GM12872 (cell line): ENCODE measurements at regions not wholly inside any gene's neighbourhood (a gene's known extent, or its start where the extent isn't known, plus 50 kb on each side); places are given as distances from the start of the nearest gene placed in this dataset.

Source experiments
- CTCF ChIP-seq: IDR thresholded peaks from 3 replicates; pipeline ENCODE4 v1.5.1; 2011; ENCODE audit warnings: low read depth, mild to moderate bottlenecking, low read length, moderate library complexity; ENCODE audit not compliant: insufficient read depth

DNA sequence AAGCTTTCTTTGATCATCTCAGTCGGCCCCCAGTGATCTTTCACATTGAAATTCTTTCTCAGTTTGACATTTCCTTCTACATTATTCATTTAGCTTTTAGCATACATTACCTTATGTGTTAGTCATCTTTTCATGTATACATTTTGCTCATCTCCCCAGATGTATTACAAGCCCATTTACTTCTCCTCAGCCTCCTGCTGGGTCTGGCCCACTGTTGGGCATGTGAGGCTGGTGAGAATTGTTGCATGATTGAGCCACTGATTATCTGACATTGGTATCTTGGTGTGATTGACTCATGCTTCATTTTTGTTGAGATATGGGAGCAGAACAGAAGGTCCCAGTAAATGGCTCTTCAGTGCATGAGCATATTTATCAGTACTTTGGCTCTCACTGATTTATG lies 300.1 kb upstream of the DDX18 start:
- TF ChIP-seq CTCF = no peak

DNA sequence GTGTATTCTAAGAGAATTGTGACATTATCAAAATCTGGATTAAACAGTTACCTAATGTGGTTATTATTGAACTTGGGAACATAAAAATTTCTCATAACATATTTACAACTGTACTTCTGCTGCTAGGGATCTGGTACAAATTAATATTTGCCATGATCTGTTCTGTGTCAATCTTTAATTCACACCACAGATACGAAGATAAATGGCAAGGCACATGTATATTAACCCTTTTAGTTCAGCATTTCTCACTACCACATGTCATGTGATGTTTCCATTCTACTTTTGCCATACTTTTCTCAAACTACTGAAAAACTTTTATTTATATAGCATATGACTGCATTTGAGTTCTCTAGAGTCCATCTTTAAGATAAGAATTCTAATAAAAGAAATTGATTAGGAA lies 295.3 kb upstream of the DDX18 start:
- TF ChIP-seq CTCF = no peak

DNA sequence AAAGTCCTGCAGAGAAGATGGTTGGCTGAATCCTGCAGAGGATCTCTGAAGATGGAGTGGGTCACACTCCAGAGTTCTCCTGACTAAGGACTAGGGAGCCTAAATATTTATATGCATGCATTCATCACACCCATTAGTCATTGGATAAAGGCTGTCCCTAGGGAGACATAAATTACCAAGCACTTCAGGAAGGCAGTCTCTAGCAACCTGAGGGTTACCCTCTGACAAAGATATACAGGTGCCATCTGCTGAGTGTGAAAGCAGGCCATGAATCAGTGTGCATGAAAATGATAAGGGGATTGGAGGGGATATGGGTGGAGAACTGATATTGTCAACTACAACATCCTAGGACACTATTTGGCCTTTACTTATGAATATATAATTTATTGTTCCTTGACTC lies 294.8 kb upstream of the DDX18 start:
- TF ChIP-seq CTCF = no peak

GRCh38 chr2:117523267-117523666 lies 291.2 kb upstream of the DDX18 start:
- TF ChIP-seq CTCF = no peak

DNA sequence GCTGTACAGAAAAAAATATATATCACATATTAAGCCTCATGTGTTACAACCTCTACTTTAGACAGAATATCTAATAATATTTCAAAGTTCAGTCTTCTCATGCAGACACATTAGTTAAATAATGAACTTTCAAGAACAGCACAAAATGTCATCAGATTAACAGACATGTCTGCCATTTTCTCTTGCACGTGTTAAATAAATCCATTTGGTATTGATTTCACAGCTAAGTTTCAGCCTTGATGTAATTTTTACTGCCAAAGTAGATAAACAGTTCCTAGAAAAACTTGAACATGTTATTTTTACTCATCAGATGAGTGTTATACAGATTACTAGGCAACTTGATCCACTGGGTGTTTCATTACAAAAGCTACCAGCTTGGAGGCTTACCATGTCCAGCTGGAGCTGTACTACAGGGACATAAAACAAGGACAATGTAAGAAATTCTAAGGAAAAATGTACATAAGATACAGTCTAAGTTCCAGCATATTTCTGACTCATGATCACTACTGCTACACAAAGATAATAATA lies 290.7 kb upstream of the DDX18 start:
- TF ChIP-seq CTCF = no peak

DNA sequence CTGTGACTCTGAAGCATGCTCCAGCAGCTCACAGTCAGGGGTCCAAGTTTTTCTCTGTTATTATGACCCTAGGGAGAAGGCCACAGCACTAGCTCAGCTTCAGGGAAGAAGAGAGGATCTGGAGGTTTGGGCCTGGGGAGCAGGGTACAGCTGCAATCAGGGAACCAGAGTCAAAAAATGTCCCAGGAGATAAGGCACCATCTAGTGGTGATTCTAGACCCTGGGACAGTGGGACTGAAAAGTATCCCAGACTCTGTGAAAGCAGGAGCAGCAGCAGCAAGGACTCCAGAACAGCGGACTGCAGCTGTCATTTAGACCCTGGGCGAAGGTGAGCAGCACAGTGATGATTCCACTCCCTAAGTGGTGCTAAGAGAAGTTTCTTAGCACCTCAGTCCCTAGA lies 278.4 kb upstream of the DDX18 start:
- TF ChIP-seq CTCF = peak; percentile 46; the same call in 2 of the 3 replicates

- no peak for TF ChIP-seq CTCF
Measured at GRCh38 chr2:117537032-117537431, 277.5 kb upstream of the DDX18 start.

DNA sequence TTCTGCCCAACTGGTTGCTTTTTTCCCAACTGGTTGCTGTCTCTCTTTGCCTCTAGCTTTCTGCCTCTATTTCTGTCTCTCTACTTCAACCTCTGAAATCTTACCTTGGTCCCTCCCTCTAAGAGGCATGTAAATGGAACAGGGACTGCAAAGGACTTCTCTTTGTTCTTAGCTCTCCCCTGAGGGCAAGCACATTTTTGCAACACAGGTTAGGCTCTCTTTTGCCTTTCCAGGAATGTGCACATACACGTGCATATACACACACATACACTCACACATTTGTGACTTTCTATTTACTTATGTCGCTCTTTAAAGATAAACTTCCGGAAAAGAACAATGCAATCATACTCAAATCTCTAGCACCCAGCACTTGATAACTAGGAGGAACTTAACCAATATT lies 262.6 kb upstream of the DDX18 start:
- no peak for TF ChIP-seq CTCF
